SK-N-MC (cell line): ENCODE measurements at regions not wholly inside any gene's neighbourhood (a gene's known extent, or its start where the extent isn't known, plus 50 kb on each side); places are given as distances from the start of the nearest gene placed in this dataset.

Experiments
- EZH2 ChIP-seq: fragments of 200-600 bp; sonication (generic); IDR thresholded peaks from one replicate; pipeline ENCODE4 v1.6.1; 2017; ENCODE audit warnings: antibody characterized with exemption
- FOXP2 ChIP-seq: optimal IDR thresholded peaks from 2 replicates; pipeline ENCODE3; 2011; ENCODE audit warnings: mild to moderate bottlenecking, moderate library complexity; ENCODE audit not compliant: insufficient read depth; ENCODE audit errors: extremely low read length, control extremely low read depth
- POLR2AphosphoS5 ChIP-seq: IDR thresholded peaks from 2 replicates; pipeline ENCODE4 v1.6.1; 2012; ENCODE audit warnings: mild to moderate bottlenecking, low read depth, low read length, borderline replicate concordance

GRCh38 chr11:80958987-80959386 lies 1518.2 kb upstream of the TENM4 start:
- TF ChIP-seq EZH2: no peak
- TF ChIP-seq POLR2AphosphoS5: no peak
- TF ChIP-seq FOXP2: no peak
